Peyer's patch (tissue), 4 donors: ENCODE measurements at regions not wholly inside any gene's neighbourhood (a gene's known extent, or its start where the extent isn't known, plus 50 kb on each side); places are given as distances from the start of the nearest gene placed in this dataset.

ENCODE experiments used
- DNase-seq, 3 donors: peaks; one replicate each; pipeline ENCODE4 v3.0.0-alpha.2; 2017 to 2019
- H3K27ac ChIP-seq, 4 donors: fragments of 200-600 bp; sonication (generic); one replicate each; pipeline ENCODE4 v1.5.1; 2016 to 2019
- H3K27me3 ChIP-seq, 2 donors: fragments of 200-600 bp; sonication (generic); one replicate each; pipeline ENCODE4 v1.5.1; 2019
- H3K36me3 ChIP-seq, 3 donors: fragments of 200-600 bp; sonication (generic); one replicate each; pipeline ENCODE4 v1.5.1; 2016 to 2019
- H3K4me1 ChIP-seq, 4 donors: fragments of 200-600 bp; sonication (generic); one replicate each; pipeline ENCODE4 v1.5.1; 2016 to 2019
- H3K4me3 ChIP-seq, 4 donors: fragments of 200-600 bp; sonication (generic); 1 replicate in 3 of 4; 2 replicates in 1 of 4; pipeline ENCODE4 v1.5.1; 2016 to 2019; ENCODE audit warnings: mild to moderate bottlenecking in 1 of 4
- H3K9me3 ChIP-seq, 4 donors: fragments of 200-600 bp; sonication (generic); one replicate each; pipeline ENCODE4 v1.5.1; 2016 to 2019; ENCODE audit warnings: mild to moderate bottlenecking in 1 of 4
- POLR2A ChIP-seq, 2 donors: fragments of 450-650 bp; IDR thresholded peaks; one replicate each; pipeline ENCODE4 v1.5.1; 2017; ENCODE audit warnings: antibody characterized with exemption in 2 of 2, mild to moderate bottlenecking in 2 of 2, moderate library complexity in 2 of 2
- TF ChIP-seq, protein P1 (sequence below), 6 experiments: fragments of 450-650 bp in 4 of 6; fragments of 200-600 bp in 2 of 6; sonication (generic) in 1 of 6; IDR thresholded peaks; one replicate each; pipeline ENCODE4 v1.5.1; 2017 to 2019; ENCODE audit warnings: antibody characterized with exemption in 6 of 6, mild to moderate bottlenecking in 3 of 6, moderate library complexity in 1 of 6

DNA sequence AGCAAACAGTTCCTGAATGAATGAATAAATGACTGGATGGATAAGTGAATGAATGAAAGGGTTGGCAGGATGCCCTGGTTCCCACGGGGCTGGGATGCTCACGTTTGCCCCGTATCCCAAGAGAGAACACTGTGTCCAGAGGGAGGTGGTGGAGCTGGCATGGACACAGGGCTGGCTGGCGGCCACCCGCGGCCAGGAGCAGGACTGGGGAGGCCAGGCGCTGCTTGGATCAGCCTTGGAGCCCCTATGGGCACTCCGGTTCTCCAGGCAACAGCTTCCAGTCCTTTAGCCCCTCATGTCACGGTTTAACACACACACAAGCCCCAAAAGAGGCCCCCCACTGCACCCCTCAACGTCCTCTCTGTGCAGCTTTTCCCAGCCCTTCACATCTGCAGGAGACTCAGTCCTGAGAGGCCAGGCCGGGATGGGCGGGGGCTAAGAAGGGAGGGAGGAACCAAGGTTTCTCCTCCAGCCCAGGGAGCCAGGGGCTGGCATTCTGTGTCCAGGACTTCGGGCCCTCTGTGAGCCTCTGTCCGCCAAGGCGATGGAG lies 86.0 kb upstream of the ALDH1L1 start:
- H3K4me3 ChIP-seq: no peak overlapping the region
- peak overlapping the region in 2 of 4 donors; percentile 53 to 69 for H3K27ac ChIP-seq
- no peaks in the 10 kb centered on the region for H3K27me3 ChIP-seq
- H3K4me1 ChIP-seq: peaks cover 0 to 8% (median 0%) of the 10 kb centered on the region in 4 donors
- no peaks in the 10 kb centered on the region for H3K9me3 ChIP-seq
- H3K36me3 ChIP-seq: no peaks in the 10 kb centered on the region
- peak in 1 of 3 donors; percentile 44 for DNase-seq
- TF ChIP-seq POLR2A (IDR thresholded peaks at IDR 0.05): no peak
- TF ChIP-seq, protein P1, sequence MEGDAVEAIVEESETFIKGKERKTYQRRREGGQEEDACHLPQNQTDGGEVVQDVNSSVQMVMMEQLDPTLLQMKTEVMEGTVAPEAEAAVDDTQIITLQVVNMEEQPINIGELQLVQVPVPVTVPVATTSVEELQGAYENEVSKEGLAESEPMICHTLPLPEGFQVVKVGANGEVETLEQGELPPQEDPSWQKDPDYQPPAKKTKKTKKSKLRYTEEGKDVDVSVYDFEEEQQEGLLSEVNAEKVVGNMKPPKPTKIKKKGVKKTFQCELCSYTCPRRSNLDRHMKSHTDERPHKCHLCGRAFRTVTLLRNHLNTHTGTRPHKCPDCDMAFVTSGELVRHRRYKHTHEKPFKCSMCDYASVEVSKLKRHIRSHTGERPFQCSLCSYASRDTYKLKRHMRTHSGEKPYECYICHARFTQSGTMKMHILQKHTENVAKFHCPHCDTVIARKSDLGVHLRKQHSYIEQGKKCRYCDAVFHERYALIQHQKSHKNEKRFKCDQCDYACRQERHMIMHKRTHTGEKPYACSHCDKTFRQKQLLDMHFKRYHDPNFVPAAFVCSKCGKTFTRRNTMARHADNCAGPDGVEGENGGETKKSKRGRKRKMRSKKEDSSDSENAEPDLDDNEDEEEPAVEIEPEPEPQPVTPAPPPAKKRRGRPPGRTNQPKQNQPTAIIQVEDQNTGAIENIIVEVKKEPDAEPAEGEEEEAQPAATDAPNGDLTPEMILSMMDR (IDR thresholded peaks at IDR 0.05): no peak

GRCh38 chr3:126264952-126265351 lies 84.6 kb upstream of the ALDH1L1 start:
- Histone ChIP-seq H3K4me3 (no peak overlapping the region), H3K9me3 (no peaks in the 10 kb centered on the region), H3K27me3 (no peaks in the 10 kb centered on the region), H3K36me3 (no peaks in the 10 kb centered on the region), H3K4me1 (peaks cover 0 to 8% (median 0%) of the 10 kb centered on the region in 4 donors), H3K27ac (no peak overlapping the region)
- TF ChIP-seq POLR2A (IDR thresholded peaks at IDR 0.05): no peak
- TF ChIP-seq, protein P1 (IDR thresholded peaks at IDR 0.05): no peak
- DNase-seq: no peak

GRCh38 chr3:126264381-126264780 lies 84.0 kb upstream of the ALDH1L1 start:
- H3K4me1 ChIP-seq: peaks cover 0 to 8% (median 0%) of the 10 kb centered on the region in 4 donors
- H3K27ac ChIP-seq: no peak overlapping the region
- no peak overlapping the region for H3K4me3 ChIP-seq
- H3K27me3 ChIP-seq: no peaks in the 10 kb centered on the region
- no peaks in the 10 kb centered on the region for H3K36me3 ChIP-seq
- TF ChIP-seq, protein P1 (IDR thresholded peaks at IDR 0.05): no peak
- TF ChIP-seq POLR2A (IDR thresholded peaks at IDR 0.05): no peak
- no peak for DNase-seq
- no peaks in the 10 kb centered on the region for H3K9me3 ChIP-seq

GRCh38 chr3:126263971-126264370 lies 83.6 kb upstream of the ALDH1L1 start:
- TF ChIP-seq, protein P1 (IDR thresholded peaks at IDR 0.05): no peak
- TF ChIP-seq POLR2A (IDR thresholded peaks at IDR 0.05): no peak
- DNase-seq: no peak
- H3K27me3 ChIP-seq: no peaks in the 10 kb centered on the region
- H3K27ac ChIP-seq: no peak overlapping the region
- no peaks in the 10 kb centered on the region for H3K36me3 ChIP-seq
- no peak overlapping the region for H3K4me3 ChIP-seq
- H3K9me3 ChIP-seq: no peaks in the 10 kb centered on the region
- H3K4me1 ChIP-seq: peaks cover 0 to 8% (median 0%) of the 10 kb centered on the region in 4 donors

GRCh38 chr3:126263539-126263938 lies 83.2 kb upstream of the ALDH1L1 start:
- no peaks in the 10 kb centered on the region for H3K36me3 ChIP-seq
- TF ChIP-seq POLR2A (IDR thresholded peaks at IDR 0.05): no peak
- TF ChIP-seq, protein P1 (IDR thresholded peaks at IDR 0.05): no peak
- H3K27ac ChIP-seq: no peak overlapping the region
- no peaks in the 10 kb centered on the region for H3K27me3 ChIP-seq
- H3K9me3 ChIP-seq: no peaks in the 10 kb centered on the region
- DNase-seq: no peak
- H3K4me3 ChIP-seq: no peak overlapping the region
- H3K4me1 ChIP-seq: peaks cover 0 to 8% (median 0%) of the 10 kb centered on the region in 4 donors

DNA sequence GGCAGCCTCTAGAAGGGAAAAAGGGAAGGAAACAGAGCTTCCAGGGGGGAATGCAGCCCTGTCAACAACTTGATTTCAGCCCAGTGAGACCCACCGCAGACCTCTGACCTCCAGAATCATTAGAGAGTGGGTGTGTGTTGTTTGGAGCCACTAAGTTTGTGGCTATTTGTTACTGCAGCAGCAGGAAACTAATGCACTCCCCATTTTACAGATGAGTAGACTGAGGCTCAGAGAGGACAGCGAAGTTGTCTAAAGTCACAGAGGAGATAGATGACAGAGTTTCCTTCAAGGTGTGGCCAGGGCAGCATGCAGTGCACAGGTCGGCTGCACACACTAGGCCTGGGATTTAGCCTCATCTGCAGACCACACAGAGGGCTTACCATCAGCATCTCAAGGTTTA lies 81.8 kb upstream of the ALDH1L1 start:
- Histone ChIP-seq H3K9me3 (no peaks in the 10 kb centered on the region), H3K4me3 (no peak overlapping the region), H3K27ac (no peak overlapping the region), H3K36me3 (no peaks in the 10 kb centered on the region), H3K27me3 (no peaks in the 10 kb centered on the region), H3K4me1 (peaks cover 0 to 5% (median 0%) of the 10 kb centered on the region in 4 donors)
- DNase-seq: no peak
- TF ChIP-seq, protein P1 (IDR thresholded peaks at IDR 0.05): no peak
- no peak for TF ChIP-seq POLR2A (IDR thresholded peaks at IDR 0.05)
